ENCODE measurements at regions not wholly inside any gene's neighbourhood (a gene's known extent, or its start where the extent isn't known, plus 50 kb on each side); places are given as distances from the start of the nearest gene placed in this dataset.

- no peak for TF ChIP-seq POLR2A (IDR thresholded peaks at IDR 0.05; ENCODE audit: low read depth, low read length)
- TF ChIP-seq POLR2AphosphoS5 (IDR thresholded peaks at IDR 0.05; ENCODE audit: low read depth, low read length), result no peak
Observed at GRCh38 chr3:193929373-193929772, 206.6 kb upstream of the HES1 start.

Data from GM12892 (cell line).